ENCODE measurements at regions not wholly inside any gene's neighbourhood (a gene's known extent, or its start where the extent isn't known, plus 50 kb on each side); places are given as distances from the start of the nearest gene placed in this dataset.
"Not testable (repeated sequence)": the region's sequence is repeated elsewhere in the genome, so short reads cannot be mapped to it uniquely, and the experiment has no call there.

GRCh38 chr2:124985270-124985669 is 960.2 kb downstream of the CNTNAP5 start:
- DNase-seq, result no peak
- H3K9me3 ChIP-seq, result no peaks in the 10 kb centered on the region
- Mint-ChIP-seq H3K36me3 (no peaks in the 10 kb centered on the region), H3K4me1 (no peaks in the 10 kb centered on the region), H3K27ac (no peak overlapping the region), H3K27me3 (no peaks in the 10 kb centered on the region), H3K9me3 (peaks cover 0 to 4% (median 0%) of the 10 kb centered on the region in 3 donors), H3K4me3 (no peak overlapping the region)
- no peaks in the 10 kb centered on the region for H3K4me1 ChIP-seq (ENCODE audit: control insufficient read depth in 1 of 2, extremely low read depth in 1 of 2, insufficient read depth in 2 of 2, low read length in 2 of 2)
- no peak for ATAC-seq (replicated peaks in 1 of 4)
- H3K27me3 ChIP-seq (replicated peaks in 1 of 2; ENCODE audit: control insufficient read depth in 2 of 2, extremely low read depth in 1 of 2, insufficient read depth in 2 of 2, low read length in 1 of 2), result no peaks in the 10 kb centered on the region
- ChIA-PET CTCF (no interaction called here), POLR2A (no interaction called here)
- no peak overlapping the region for H3K4me3 ChIP-seq (ENCODE audit: control insufficient read depth in 1 of 2, extremely low read depth in 1 of 2, low read length in 1 of 2)
- H3K27ac ChIP-seq (ENCODE audit: low read length), result no peak overlapping the region
- H3K36me3 ChIP-seq (ENCODE audit: control insufficient read depth in 2 of 2, extremely low read depth in 1 of 2, insufficient read depth in 1 of 2, low read length in 1 of 2), result no peaks in the 10 kb centered on the region
- 60% methylated on average over 1 of the region's 2 CpGs for WGBS (ENCODE audit: insufficient coverage)

- H3K4me1 ChIP-seq (ENCODE audit: control insufficient read depth in 1 of 2, extremely low read depth in 1 of 2, insufficient read depth in 2 of 2, low read length in 2 of 2), result no peaks in the 10 kb centered on the region
- Mint-ChIP-seq H3K9me3 (peaks cover 0 to 6% (median 4%) of the 10 kb centered on the region in 3 donors), H3K4me1 (no peaks in the 10 kb centered on the region), H3K27ac (no peak overlapping the region), H3K36me3 (no peaks in the 10 kb centered on the region), H3K4me3 (no peak overlapping the region), H3K27me3 (no peaks in the 10 kb centered on the region)
- H3K4me3 ChIP-seq (ENCODE audit: control insufficient read depth in 1 of 2, extremely low read depth in 1 of 2, low read length in 1 of 2), result no peak overlapping the region
- H3K36me3 ChIP-seq (ENCODE audit: control insufficient read depth in 2 of 2, extremely low read depth in 1 of 2, insufficient read depth in 1 of 2, low read length in 1 of 2), result no peaks in the 10 kb centered on the region
- ChIA-PET POLR2A (no interaction called here), CTCF (no interaction called here)
- H3K27me3 ChIP-seq (replicated peaks in 1 of 2; ENCODE audit: control insufficient read depth in 2 of 2, extremely low read depth in 1 of 2, insufficient read depth in 2 of 2, low read length in 1 of 2), result no peaks in the 10 kb centered on the region
- no peak overlapping the region for H3K27ac ChIP-seq (ENCODE audit: low read length)
- no peaks in the 10 kb centered on the region for H3K9me3 ChIP-seq
- DNase-seq, result no peak
- ATAC-seq (replicated peaks in 1 of 4), result no peak
- 100% methylated on average over 1 of the region's 4 CpGs for WGBS (ENCODE audit: insufficient coverage)
Observed at GRCh38 chr2:124986136-124986535, 961.0 kb downstream of the CNTNAP5 start.

GRCh38 chr2:124986870-124987269 is 961.8 kb downstream of the CNTNAP5 start:
- H3K4me3 ChIP-seq (ENCODE audit: control insufficient read depth in 1 of 2, extremely low read depth in 1 of 2, low read length in 1 of 2); H3K9me3 ChIP-seq; H3K4me3 Mint-ChIP-seq; H3K27ac ChIP-seq (ENCODE audit: low read length); DNase-seq; ATAC-seq (replicated peaks in 1 of 4); H3K27me3 ChIP-seq (replicated peaks in 1 of 2; ENCODE audit: control insufficient read depth in 2 of 2, extremely low read depth in 1 of 2, insufficient read depth in 2 of 2, low read length in 1 of 2); H3K4me1 ChIP-seq (ENCODE audit: control insufficient read depth in 1 of 2, extremely low read depth in 1 of 2, insufficient read depth in 2 of 2, low read length in 2 of 2); H3K4me1 Mint-ChIP-seq; H3K36me3 ChIP-seq (ENCODE audit: control insufficient read depth in 2 of 2, extremely low read depth in 1 of 2, insufficient read depth in 1 of 2, low read length in 1 of 2); CTCF ChIA-PET; POLR2A ChIA-PET; H3K27ac Mint-ChIP-seq; H3K9me3 Mint-ChIP-seq; H3K27me3 Mint-ChIP-seq; H3K36me3 Mint-ChIP-seq: not testable (repeated sequence)
- 91% methylated on average over 4 of the region's 11 CpGs for WGBS (ENCODE audit: insufficient coverage)

GRCh38 chr2:124987436-124987835 is 962.3 kb downstream of the CNTNAP5 start:
- H3K27me3 Mint-ChIP-seq; H3K9me3 Mint-ChIP-seq; CTCF ChIA-PET; H3K27ac Mint-ChIP-seq; H3K4me3 Mint-ChIP-seq; H3K36me3 ChIP-seq (ENCODE audit: control insufficient read depth in 2 of 2, extremely low read depth in 1 of 2, insufficient read depth in 1 of 2, low read length in 1 of 2); H3K4me3 ChIP-seq (ENCODE audit: control insufficient read depth in 1 of 2, extremely low read depth in 1 of 2, low read length in 1 of 2); POLR2A ChIA-PET; DNase-seq; H3K36me3 Mint-ChIP-seq; H3K27me3 ChIP-seq (replicated peaks in 1 of 2; ENCODE audit: control insufficient read depth in 2 of 2, extremely low read depth in 1 of 2, insufficient read depth in 2 of 2, low read length in 1 of 2); H3K4me1 Mint-ChIP-seq; H3K9me3 ChIP-seq; ATAC-seq (replicated peaks in 1 of 4); H3K4me1 ChIP-seq (ENCODE audit: control insufficient read depth in 1 of 2, extremely low read depth in 1 of 2, insufficient read depth in 2 of 2, low read length in 2 of 2); H3K27ac ChIP-seq (ENCODE audit: low read length): not testable (repeated sequence)
- 89% methylated on average over 17 of the region's 28 CpGs for WGBS (ENCODE audit: insufficient coverage)

GRCh38 chr2:124988111-124988510 is 963.0 kb downstream of the CNTNAP5 start:
- ATAC-seq (replicated peaks in 1 of 4) (no peak), DNase-seq (no peak)
- no peak overlapping the region for H3K4me3 Mint-ChIP-seq
- no peak overlapping the region for H3K27ac Mint-ChIP-seq
- ChIA-PET POLR2A (no interaction called here), CTCF (no interaction called here)
- H3K27me3 Mint-ChIP-seq, result no peaks in the 10 kb centered on the region
- no peaks in the 10 kb centered on the region for H3K27me3 ChIP-seq (replicated peaks in 1 of 2; ENCODE audit: control insufficient read depth in 2 of 2, extremely low read depth in 1 of 2, insufficient read depth in 2 of 2, low read length in 1 of 2)
- no peaks in the 10 kb centered on the region for H3K36me3 ChIP-seq (ENCODE audit: control insufficient read depth in 2 of 2, extremely low read depth in 1 of 2, insufficient read depth in 1 of 2, low read length in 1 of 2)
- no peaks in the 10 kb centered on the region for H3K4me1 ChIP-seq (ENCODE audit: control insufficient read depth in 1 of 2, extremely low read depth in 1 of 2, insufficient read depth in 2 of 2, low read length in 2 of 2)
- H3K4me1 Mint-ChIP-seq, result no peaks in the 10 kb centered on the region
- H3K9me3 ChIP-seq, result no peaks in the 10 kb centered on the region
- 73% methylated on average over 2 of the region's 2 CpGs for WGBS (ENCODE audit: insufficient coverage)
- no peak overlapping the region for H3K27ac ChIP-seq (ENCODE audit: low read length)
- no peaks in the 10 kb centered on the region for H3K36me3 Mint-ChIP-seq
- H3K4me3 ChIP-seq (ENCODE audit: control insufficient read depth in 1 of 2, extremely low read depth in 1 of 2, low read length in 1 of 2), result no peak overlapping the region
- peaks cover 3 to 8% (median 4%) of the 10 kb centered on the region in 3 donors for H3K9me3 Mint-ChIP-seq

GRCh38 chr2:124988794-124989193 is 963.7 kb downstream of the CNTNAP5 start:
- no peaks in the 10 kb centered on the region for H3K27me3 ChIP-seq (replicated peaks in 1 of 2; ENCODE audit: control insufficient read depth in 2 of 2, extremely low read depth in 1 of 2, insufficient read depth in 2 of 2, low read length in 1 of 2)
- no peaks in the 10 kb centered on the region for H3K36me3 ChIP-seq (ENCODE audit: control insufficient read depth in 2 of 2, extremely low read depth in 1 of 2, insufficient read depth in 1 of 2, low read length in 1 of 2)
- no peak overlapping the region for H3K4me3 Mint-ChIP-seq
- no CpG with 5 or more reads among the region's 3 CpGs for WGBS (ENCODE audit: insufficient coverage)
- no peak overlapping the region for H3K27ac Mint-ChIP-seq
- no peaks in the 10 kb centered on the region for H3K36me3 Mint-ChIP-seq
- DNase-seq, result no peak
- ATAC-seq (replicated peaks in 1 of 4), result no peak
- H3K9me3 ChIP-seq, result no peaks in the 10 kb centered on the region
- H3K4me3 ChIP-seq (ENCODE audit: control insufficient read depth in 1 of 2, extremely low read depth in 1 of 2, low read length in 1 of 2), result no peak overlapping the region
- H3K4me1 ChIP-seq (ENCODE audit: control insufficient read depth in 1 of 2, extremely low read depth in 1 of 2, insufficient read depth in 2 of 2, low read length in 2 of 2), result no peaks in the 10 kb centered on the region
- no peaks in the 10 kb centered on the region for H3K27me3 Mint-ChIP-seq
- no peaks in the 10 kb centered on the region for H3K4me1 Mint-ChIP-seq
- ChIA-PET POLR2A (no interaction called here), CTCF (no interaction called here)
- no peak overlapping the region for H3K27ac ChIP-seq (ENCODE audit: low read length)
- H3K9me3 Mint-ChIP-seq, result peaks cover 3 to 8% (median 4%) of the 10 kb centered on the region in 3 donors

- ChIA-PET CTCF (no interaction called here), POLR2A (no interaction called here)
- Mint-ChIP-seq H3K9me3 (peaks cover 6 to 18% (median 6%) of the 10 kb centered on the region in 3 donors), H3K27ac (no peak overlapping the region), H3K36me3 (no peaks in the 10 kb centered on the region), H3K4me3 (no peak overlapping the region), H3K27me3 (no peaks in the 10 kb centered on the region), H3K4me1 (no peaks in the 10 kb centered on the region)
- no peak overlapping the region for H3K4me3 ChIP-seq (ENCODE audit: control insufficient read depth in 1 of 2, extremely low read depth in 1 of 2, low read length in 1 of 2)
- H3K36me3 ChIP-seq (ENCODE audit: control insufficient read depth in 2 of 2, extremely low read depth in 1 of 2, insufficient read depth in 1 of 2, low read length in 1 of 2), result no peaks in the 10 kb centered on the region
- H3K27ac ChIP-seq (ENCODE audit: low read length), result no peak overlapping the region
- WGBS (ENCODE audit: insufficient coverage), result no CpG with 5 or more reads among the region's 4 CpGs
- DNase-seq (no peak), ATAC-seq (replicated peaks in 1 of 4) (no peak)
- no peaks in the 10 kb centered on the region for H3K4me1 ChIP-seq (ENCODE audit: control insufficient read depth in 1 of 2, extremely low read depth in 1 of 2, insufficient read depth in 2 of 2, low read length in 2 of 2)
- H3K9me3 ChIP-seq, result no peaks in the 10 kb centered on the region
- H3K27me3 ChIP-seq (replicated peaks in 1 of 2; ENCODE audit: control insufficient read depth in 2 of 2, extremely low read depth in 1 of 2, insufficient read depth in 2 of 2, low read length in 1 of 2), result no peaks in the 10 kb centered on the region
Observed at GRCh38 chr2:124993809-124994208, 968.7 kb downstream of the CNTNAP5 start.
